Activated T-cell treated with anti-CD3 and anti-CD28 coated beads, Interleukin-2, amount 50 U/mL, for 72 hours (primary cell): ENCODE measurements at regions not wholly inside any gene's neighbourhood (a gene's known extent, or its start where the extent isn't known, plus 50 kb on each side); places are given as distances from the start of the nearest gene placed in this dataset.

Source experiments
- ATAC-seq, 2 donors: fragments of 150-1000 bp; cut with Tn5 transposase; replicated peaks in 1 of 2; 2 replicates each; pipeline ENCODE4 v1.10.0; 2021; ENCODE audit warnings: moderate library complexity in 2 of 2, mild to moderate bottlenecking in 1 of 2
- DNase-seq, 2 donors: peaks; one replicate each; pipeline ENCODE4 v3.0.0; 2021 to 2022; ENCODE audit warnings: mixed read lengths in 1 of 2
- H3K27ac Mint-ChIP-seq: one replicate; pipeline ENCODE4 v1.8.0; 2022; ENCODE audit warnings: mild to moderate bottlenecking, moderate library complexity, mixed read lengths
- H3K27me3 Mint-ChIP-seq: one replicate; pipeline ENCODE4 v1.8.0; 2022; ENCODE audit warnings: low read depth, mixed read lengths
- H3K36me3 Mint-ChIP-seq, 2 donors: one replicate each; pipeline ENCODE4 v1.8.0; 2022; ENCODE audit warnings: mixed read lengths in 2 of 2, mild to moderate bottlenecking in 1 of 2; ENCODE audit not compliant: insufficient read depth in 2 of 2
- H3K4me1 Mint-ChIP-seq: one replicate; pipeline ENCODE4 v1.8.0; 2022; ENCODE audit warnings: low read depth, mixed read lengths
- H3K4me3 Mint-ChIP-seq, 2 donors: one replicate each; pipeline ENCODE4 v1.8.0; 2022; ENCODE audit warnings: mild to moderate bottlenecking in 2 of 2, mixed read lengths in 2 of 2, moderate library complexity in 2 of 2
- H3K9me3 Mint-ChIP-seq, 2 donors: one replicate each; pipeline ENCODE4 v1.8.0; 2022; ENCODE audit warnings: mixed read lengths in 2 of 2

- ATAC-seq (no peak), DNase-seq (no peak)
- no peaks in the 10 kb centered on the region for H3K36me3 Mint-ChIP-seq
- no peak overlapping the region for H3K27ac Mint-ChIP-seq
- no peaks in the 10 kb centered on the region for H3K4me1 Mint-ChIP-seq
- no peak overlapping the region for H3K4me3 Mint-ChIP-seq
- H3K9me3 Mint-ChIP-seq, result no peaks in the 10 kb centered on the region
- H3K27me3 Mint-ChIP-seq, result no peaks in the 10 kb centered on the region
Observed at GRCh38 chr1:99176753-99177152, 87.5 kb upstream of the PLPPR4 start.

- ATAC-seq (no peak), DNase-seq (no peak)
- Mint-ChIP-seq H3K36me3 (no peaks in the 10 kb centered on the region), H3K27me3 (no peaks in the 10 kb centered on the region), H3K4me3 (no peak overlapping the region), H3K27ac (no peak overlapping the region), H3K4me1 (no peaks in the 10 kb centered on the region), H3K9me3 (no peaks in the 10 kb centered on the region)
Observed at GRCh38 chr1:99177465-99177864, 86.8 kb upstream of the PLPPR4 start.

- no peaks in the 10 kb centered on the region for H3K4me1 Mint-ChIP-seq
- H3K36me3 Mint-ChIP-seq, result no peaks in the 10 kb centered on the region
- no peaks in the 10 kb centered on the region for H3K27me3 Mint-ChIP-seq
- H3K27ac Mint-ChIP-seq, result no peak overlapping the region
- no peaks in the 10 kb centered on the region for H3K9me3 Mint-ChIP-seq
- ATAC-seq, result peak; percentile 82 to 83
- peak; percentile 60 to 64 for DNase-seq
- H3K4me3 Mint-ChIP-seq, result no peak overlapping the region
Observed at GRCh38 chr1:99180343-99180808, 83.9 kb upstream of the PLPPR4 start.

GRCh38 chr1:99180915-99181314 is 83.4 kb upstream of the PLPPR4 start:
- H3K27ac Mint-ChIP-seq, result no peak overlapping the region
- H3K27me3 Mint-ChIP-seq, result no peaks in the 10 kb centered on the region
- H3K36me3 Mint-ChIP-seq, result no peaks in the 10 kb centered on the region
- H3K4me3 Mint-ChIP-seq, result no peak overlapping the region
- DNase-seq (no peak), ATAC-seq (no peak)
- no peaks in the 10 kb centered on the region for H3K4me1 Mint-ChIP-seq
- no peaks in the 10 kb centered on the region for H3K9me3 Mint-ChIP-seq

- ATAC-seq (no peak), DNase-seq (no peak)
Observed at GRCh38 chr1:99181892-99182291, 82.4 kb upstream of the PLPPR4 start.

GRCh38 chr1:99185196-99185595 is 79.1 kb upstream of the PLPPR4 start:
- no peak overlapping the region for H3K4me3 Mint-ChIP-seq
- H3K36me3 Mint-ChIP-seq, result no peaks in the 10 kb centered on the region
- ATAC-seq (no peak), DNase-seq (no peak)
- no peaks in the 10 kb centered on the region for H3K27me3 Mint-ChIP-seq
- no peaks in the 10 kb centered on the region for H3K9me3 Mint-ChIP-seq
- no peak overlapping the region for H3K27ac Mint-ChIP-seq
- no peaks in the 10 kb centered on the region for H3K4me1 Mint-ChIP-seq

More at GRCh38 chr1:99181892-99182291, 82.4 kb upstream of the PLPPR4 start:
- Mint-ChIP-seq H3K4me3 (no peak overlapping the region), H3K36me3 (no peaks in the 10 kb centered on the region), H3K9me3 (no peaks in the 10 kb centered on the region), H3K27me3 (no peaks in the 10 kb centered on the region), H3K4me1 (no peaks in the 10 kb centered on the region), H3K27ac (no peak overlapping the region)

- no peak for ATAC-seq
- no peak overlapping the region for H3K27ac Mint-ChIP-seq
- no peaks in the 10 kb centered on the region for H3K9me3 Mint-ChIP-seq
- peaks cover 9% of the 10 kb centered on the region for H3K27me3 Mint-ChIP-seq
- no peak for DNase-seq
- no peak overlapping the region for H3K4me3 Mint-ChIP-seq
- no peaks in the 10 kb centered on the region for H3K4me1 Mint-ChIP-seq
- H3K36me3 Mint-ChIP-seq, result no peaks in the 10 kb centered on the region
Observed at GRCh38 chr1:99193431-99193830, 70.9 kb upstream of the PLPPR4 start.

GRCh38 chr1:99198393-99198792 is 65.9 kb upstream of the PLPPR4 start:
- H3K4me1 Mint-ChIP-seq, result no peaks in the 10 kb centered on the region
- H3K27me3 Mint-ChIP-seq, result no peaks in the 10 kb centered on the region
- H3K9me3 Mint-ChIP-seq, result no peaks in the 10 kb centered on the region
- no peaks in the 10 kb centered on the region for H3K36me3 Mint-ChIP-seq
- DNase-seq (no peak), ATAC-seq (no peak)
- H3K4me3 Mint-ChIP-seq, result no peak overlapping the region
- H3K27ac Mint-ChIP-seq, result no peak overlapping the region

GRCh38 chr1:99207216-99207615 is 57.1 kb upstream of the PLPPR4 start:
- H3K27me3 Mint-ChIP-seq, result no peaks in the 10 kb centered on the region
- H3K4me1 Mint-ChIP-seq, result no peaks in the 10 kb centered on the region
- H3K27ac Mint-ChIP-seq, result no peak overlapping the region
- ATAC-seq (no peak), DNase-seq (no peak)
- H3K36me3 Mint-ChIP-seq, result no peaks in the 10 kb centered on the region
- H3K9me3 Mint-ChIP-seq, result no peaks in the 10 kb centered on the region
- H3K4me3 Mint-ChIP-seq, result no peak overlapping the region
